ELF-1 (cell line): ENCODE measurements at regions not wholly inside any gene's neighbourhood (a gene's known extent, or its start where the extent isn't known, plus 50 kb on each side); places are given as distances from the start of the nearest gene placed in this dataset.
"Not testable (repeated sequence)": the region's sequence is repeated elsewhere in the genome, so short reads cannot be mapped to it uniquely, and the experiment has no call there.

Experiments used
- DNase-seq: peaks from one replicate; pipeline ENCODE4 v3.0.0-alpha.2; 2016; ENCODE audit warnings: low read depth, low spot score

- no peak for DNase-seq
Measured at GRCh38 chr10:45118929-45119328, 118.2 kb downstream of the ZNF22 start.

- not testable (repeated sequence) for DNase-seq
Measured at GRCh38 chr10:45122180-45122860, 121.6 kb downstream of the ZNF22 start.

- DNase-seq, result no peak
Measured at GRCh38 chr10:45135443-45136198, 134.9 kb downstream of the ZNF22 start.

- no peak for DNase-seq
Measured at GRCh38 chr10:45136256-45136655, 135.5 kb downstream of the ZNF22 start.

GRCh38 chr10:45144326-45145070 lies 143.8 kb downstream of the ZNF22 start:
- no peak for DNase-seq

- not testable (repeated sequence) for DNase-seq
Measured at GRCh38 chr10:45145143-45145542, 144.4 kb downstream of the ZNF22 start.

GRCh38 chr10:45147000-45147399 lies 146.3 kb downstream of the ZNF22 start:
- no peak for DNase-seq

DNA sequence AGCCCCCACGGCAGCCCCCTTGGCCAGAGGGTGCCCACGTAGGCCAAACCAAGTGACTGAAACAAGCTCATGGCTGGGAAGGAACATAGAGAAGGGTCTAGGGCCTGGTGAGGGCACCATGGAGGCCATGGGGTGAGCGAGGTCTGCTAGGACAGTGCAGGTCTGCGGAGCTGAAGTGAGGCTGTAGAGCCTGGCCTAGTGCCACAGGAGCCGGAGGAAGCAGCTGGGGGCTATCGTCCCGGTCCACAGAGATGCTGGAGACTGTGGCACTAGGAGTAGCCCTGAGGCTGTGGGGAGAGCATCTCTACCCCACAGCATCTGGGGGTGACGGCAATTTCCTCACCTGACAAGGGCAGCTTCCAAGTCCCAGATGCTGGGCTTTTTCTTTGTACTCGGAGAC lies 150.3 kb downstream of the ZNF22 start:
- no peak for DNase-seq

DNA sequence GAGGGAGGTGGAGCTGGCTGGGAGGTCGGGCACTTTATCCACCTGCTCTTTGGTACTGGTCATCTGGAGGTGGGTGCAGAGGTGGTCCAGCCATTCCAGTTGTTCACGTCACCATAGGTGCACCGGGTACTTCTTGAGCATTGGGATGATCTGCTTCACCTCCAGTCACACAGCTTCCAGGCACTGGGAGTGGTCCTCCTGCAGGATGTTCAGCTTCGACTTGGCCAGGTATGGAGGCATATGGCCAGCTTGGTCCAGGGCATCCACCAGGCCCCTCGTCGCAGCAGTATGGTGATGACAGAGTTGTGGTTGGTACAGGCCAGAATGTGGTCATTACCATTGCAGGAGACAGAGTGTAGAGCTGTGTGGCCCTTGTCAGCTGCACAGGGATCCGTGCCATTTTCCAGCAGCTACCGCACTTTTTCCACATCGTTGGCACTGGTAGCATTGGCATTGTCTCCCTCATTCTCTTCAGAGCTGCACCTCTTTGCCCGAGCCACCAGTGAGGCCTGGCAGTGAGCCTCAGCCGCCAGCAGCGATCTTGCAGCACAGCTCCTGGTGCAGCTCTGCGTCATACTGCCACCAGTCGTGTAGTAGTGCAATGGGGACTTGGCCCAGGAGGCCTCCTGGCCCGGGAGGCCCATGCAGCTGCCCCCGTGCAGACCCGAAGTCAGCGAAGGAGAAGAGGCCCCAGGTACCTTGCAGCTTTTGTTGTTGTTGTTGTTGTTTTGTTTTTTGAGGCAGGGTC lies 150.9 kb downstream of the ZNF22 start:
- DNase-seq, result no peak

DNA sequence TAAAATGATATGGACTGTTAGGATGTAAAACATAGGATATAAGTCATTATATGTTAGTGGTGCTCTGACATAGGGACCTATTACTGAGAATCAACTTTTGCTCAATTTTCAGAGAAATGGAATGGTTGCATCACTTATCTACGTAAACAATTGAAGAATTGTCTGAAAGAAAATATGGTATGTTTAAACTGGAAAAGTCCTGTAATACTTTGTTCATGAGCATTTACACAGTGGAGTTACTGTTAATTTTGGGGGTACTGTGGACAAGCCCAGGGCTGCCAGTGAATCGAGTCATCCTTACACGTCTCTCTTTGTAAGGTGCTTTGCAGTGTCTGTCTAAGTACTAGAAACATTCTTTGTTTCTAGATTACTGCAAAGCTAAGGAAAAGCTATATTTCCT lies 152.0 kb downstream of the ZNF22 start:
- DNase-seq, result no peak

GRCh38 chr10:45154502-45154901 lies 153.8 kb downstream of the ZNF22 start:
- DNase-seq, result no peak

GRCh38 chr10:45155784-45156183 lies 155.1 kb downstream of the ZNF22 start:
- DNase-seq, result peak; percentile 5

DNA sequence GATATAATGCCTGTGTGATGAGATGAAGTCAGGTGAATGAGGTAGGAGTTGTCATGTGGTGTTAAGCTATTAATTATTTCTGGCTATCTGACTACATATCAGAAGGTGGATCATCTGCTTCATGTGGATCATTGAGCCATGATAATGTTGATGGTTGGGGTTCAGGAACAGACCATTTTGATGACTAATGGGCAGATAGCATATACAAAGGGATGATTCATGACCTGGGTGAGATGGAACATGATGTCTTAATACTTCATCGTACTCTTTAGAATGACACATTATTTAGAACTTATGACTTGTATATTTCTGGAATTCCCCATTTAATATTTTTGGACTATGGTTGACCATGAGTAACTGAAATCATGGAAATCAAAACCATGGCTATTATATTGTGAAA lies 155.1 kb downstream of the OR13A1 start:
- DNase-seq, result no peak

GRCh38 chr10:45163315-45163975 lies 152.0 kb downstream of the OR13A1 start:
- DNase-seq, result no peak

GRCh38 chr10:45175520-45176118 lies 139.8 kb downstream of the OR13A1 start:
- not testable (repeated sequence) for DNase-seq

DNA sequence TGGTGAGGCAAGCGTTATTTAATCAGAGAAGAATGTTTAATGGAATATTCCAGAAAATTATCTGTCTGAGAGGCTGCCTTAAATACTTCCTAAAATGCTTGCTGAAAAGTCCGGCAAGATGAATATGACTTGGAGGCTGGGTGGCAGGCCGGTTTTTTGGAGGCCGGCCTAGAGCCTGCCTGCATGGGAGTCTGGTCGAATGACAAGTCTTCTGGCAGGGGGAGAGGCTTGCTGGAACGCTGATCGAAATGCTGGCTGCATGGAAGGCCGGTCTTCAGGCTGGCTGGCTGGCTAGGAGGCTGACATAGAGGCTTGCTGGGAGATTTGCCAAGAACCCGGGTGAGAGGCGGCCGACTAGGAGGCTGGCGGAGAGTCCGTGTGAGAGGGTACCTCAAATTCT lies 135.7 kb downstream of the OR13A1 start:
- DNase-seq, result no peak

- no peak for DNase-seq
Measured at GRCh38 chr10:45180507-45180906, 134.9 kb downstream of the OR13A1 start.

- DNase-seq, result peak; percentile 16
Measured at GRCh38 chr10:45180946-45181875, 134.2 kb downstream of the OR13A1 start.

- DNase-seq, result no peak
Measured at GRCh38 chr10:45183174-45183573, 132.2 kb downstream of the OR13A1 start.
